Esophagus mucosa (tissue), 1 donor: ENCODE measurements at regions not wholly inside any gene's neighbourhood (a gene's known extent, or its start where the extent isn't known, plus 50 kb on each side); places are given as distances from the start of the nearest gene placed in this dataset.
"Not testable (repeated sequence)": the region's sequence is repeated elsewhere in the genome, so short reads cannot be mapped to it uniquely, and the experiment has no call there.

Experiments
- ATAC-seq: fragments of 200-7000 bp; cut with Tn5 transposase; one replicate; pipeline ENCODE4 v1.9.1; 2020
- donor health status: DM: yes; HTN: yes; CAD: no.

DNA sequence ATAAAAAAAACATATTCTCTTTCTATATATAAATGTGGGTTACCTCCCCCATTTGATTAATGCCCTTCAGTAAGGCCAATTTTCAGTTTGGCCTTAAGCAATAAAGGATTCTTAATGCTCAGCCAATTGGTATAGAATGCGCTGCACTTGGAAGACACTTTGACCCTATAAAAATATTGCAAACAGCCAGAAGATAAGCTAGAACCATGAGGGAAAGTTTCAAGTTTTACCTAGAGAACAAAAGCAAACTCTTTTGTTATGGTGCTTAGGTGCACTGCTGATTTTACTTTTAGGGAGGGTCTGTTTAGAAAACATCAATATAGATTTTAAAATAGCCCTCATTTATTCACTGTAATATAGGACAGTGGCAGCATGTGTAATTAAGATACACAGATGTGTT lies 251.6 kb upstream of the SLC16A7 start:
- ATAC-seq: no peak

DNA sequence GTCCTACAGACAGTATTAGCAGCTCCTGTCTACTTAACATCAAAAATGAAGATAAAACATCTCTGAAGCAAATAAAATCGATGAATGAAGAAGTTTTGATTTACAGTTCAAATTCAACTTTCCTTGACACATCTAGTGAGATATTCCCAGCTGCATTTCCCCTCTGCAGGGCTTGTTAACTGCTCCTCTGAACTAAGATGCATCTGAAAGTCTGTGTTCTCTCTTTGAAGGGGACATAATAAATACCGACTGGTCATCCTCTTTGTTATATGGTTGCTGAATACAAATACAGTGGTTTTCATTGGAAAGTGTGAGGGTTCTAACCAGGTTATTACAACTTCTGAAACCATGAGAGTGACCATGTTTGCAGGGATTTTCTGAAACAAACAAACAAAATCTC lies 266.4 kb upstream of the SLC16A7 start:
- ATAC-seq: no peak

DNA sequence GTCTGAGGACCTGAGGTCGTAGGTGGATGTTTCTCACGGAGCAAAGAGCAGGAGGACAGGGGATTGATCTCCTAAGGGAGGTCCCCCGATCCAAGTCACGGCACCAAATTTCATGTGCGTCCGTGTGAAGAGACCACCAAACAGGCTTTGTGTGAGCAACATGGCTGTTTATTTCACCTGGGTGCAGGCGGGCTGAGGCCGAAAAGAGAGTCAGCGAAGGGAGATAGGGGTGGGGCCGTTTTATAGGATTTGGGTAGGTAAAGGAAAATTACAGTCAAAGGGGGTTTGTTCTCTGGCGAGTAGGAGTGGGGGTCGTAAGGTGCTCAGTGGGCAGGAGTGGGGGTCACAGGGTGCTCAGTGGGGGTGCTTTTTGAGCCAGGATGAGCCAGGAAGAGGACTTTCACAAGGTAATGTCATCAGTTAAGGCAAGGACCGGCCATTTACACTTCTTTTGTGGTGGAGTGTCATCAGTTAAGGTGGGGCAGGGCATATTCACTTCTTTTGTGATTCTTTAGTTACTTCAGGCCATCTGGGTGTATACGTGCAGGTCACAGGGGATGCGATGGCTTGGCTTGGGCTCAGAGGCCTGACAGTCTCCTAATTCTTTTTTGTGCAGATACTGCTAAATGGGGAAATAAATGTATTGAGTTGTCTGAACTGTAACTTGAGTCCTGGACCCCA lies 267.3 kb upstream of the SLC16A7 start:
- not testable (repeated sequence) for ATAC-seq

DNA sequence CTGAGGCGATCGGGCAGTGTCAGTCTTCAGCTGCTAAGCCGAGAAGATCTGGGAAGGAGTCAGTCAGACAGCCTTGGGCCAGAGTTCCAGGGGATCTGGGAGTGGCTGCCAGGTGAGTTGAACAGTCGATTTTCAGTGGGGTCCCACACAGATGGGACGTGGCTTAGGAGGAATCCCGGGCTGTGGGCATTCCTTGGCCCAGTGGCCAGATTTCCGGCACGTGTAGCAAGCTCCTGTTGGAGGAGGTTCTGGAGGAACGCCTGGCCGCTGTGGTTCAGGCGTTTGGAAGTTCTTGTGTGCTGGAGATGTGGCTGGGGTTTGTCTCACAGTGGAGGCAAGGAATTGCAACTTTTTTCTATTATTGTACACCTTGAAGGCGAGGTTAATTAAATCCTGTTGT lies 269.4 kb upstream of the SLC16A7 start:
- not testable (repeated sequence) for ATAC-seq

DNA sequence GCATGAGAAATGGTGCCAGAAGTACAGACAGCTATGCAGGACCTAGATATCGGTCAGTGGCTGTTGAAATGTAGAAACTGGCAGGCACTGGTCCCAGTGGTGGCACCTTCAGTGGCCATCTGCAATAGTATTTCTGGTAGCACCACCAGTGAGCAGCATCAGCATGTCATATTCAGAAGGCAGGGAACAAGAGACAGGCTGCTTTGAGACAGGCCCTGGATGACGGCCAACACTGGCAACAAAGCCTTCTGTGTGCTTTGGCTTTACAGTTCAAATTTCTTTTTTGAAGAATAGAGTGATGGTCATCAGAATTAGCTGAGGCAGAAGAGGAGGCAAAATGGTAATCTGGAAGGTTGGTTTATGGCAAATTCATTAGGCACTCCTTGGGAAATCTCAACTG lies 273.4 kb upstream of the SLC16A7 start:
- ATAC-seq: no peak

DNA sequence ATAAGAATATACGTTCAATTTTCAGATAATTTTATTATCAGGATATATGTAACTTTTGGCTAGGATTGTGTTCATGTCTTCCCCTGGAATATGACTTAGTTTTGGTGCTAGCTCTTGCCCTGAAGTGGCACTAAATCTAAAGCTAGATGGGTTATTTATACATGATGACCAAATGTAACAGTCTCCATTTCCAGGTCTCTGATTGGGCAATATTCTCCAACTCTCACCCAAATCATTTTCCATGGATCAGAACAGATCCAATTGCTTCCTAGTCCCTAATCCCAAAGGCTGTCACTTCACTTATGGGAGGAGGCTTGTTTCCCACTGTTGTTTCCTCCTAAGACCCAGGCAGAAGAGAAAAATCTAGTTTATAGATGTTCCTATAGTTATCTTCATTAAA lies 274.6 kb upstream of the SLC16A7 start:
- ATAC-seq: no peak

DNA sequence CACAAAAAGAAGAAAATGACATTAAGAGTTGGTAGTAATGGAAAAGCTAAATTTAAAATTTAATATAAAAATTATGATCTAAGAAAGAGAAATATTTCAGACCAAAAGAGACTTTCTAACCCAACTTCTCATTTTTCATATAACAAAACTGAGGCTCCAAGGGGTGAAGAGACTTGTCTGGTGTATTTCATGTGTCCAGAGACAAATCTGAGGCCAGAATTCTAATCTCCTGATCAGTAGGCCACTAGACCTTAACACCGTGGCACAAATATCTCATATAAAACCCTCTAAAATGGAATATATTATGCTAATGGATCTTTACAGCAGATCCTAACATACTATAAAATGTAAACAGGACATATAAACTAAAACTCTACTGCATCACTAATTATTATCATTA lies 275.7 kb upstream of the SLC16A7 start:
- no peak for ATAC-seq

DNA sequence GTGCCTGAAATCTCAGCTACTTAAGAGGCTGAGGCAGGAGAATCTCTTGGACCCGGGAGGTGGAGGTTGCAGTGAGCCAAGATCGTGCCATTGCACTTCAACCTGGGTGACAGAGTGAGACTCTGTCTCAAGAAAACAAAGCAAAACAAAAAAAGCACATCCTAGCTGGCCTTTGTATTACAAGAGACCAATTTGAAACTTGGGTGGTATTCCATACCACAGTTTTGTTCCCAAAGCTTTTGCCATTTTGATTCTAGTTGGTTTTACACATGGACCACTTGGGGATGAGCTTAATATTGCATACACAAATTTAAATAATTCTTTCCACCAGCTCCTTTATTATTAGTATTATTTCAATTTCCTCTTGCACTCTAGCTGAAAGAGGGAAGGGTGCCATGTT lies 276.9 kb upstream of the SLC16A7 start:
- ATAC-seq: no peak

DNA sequence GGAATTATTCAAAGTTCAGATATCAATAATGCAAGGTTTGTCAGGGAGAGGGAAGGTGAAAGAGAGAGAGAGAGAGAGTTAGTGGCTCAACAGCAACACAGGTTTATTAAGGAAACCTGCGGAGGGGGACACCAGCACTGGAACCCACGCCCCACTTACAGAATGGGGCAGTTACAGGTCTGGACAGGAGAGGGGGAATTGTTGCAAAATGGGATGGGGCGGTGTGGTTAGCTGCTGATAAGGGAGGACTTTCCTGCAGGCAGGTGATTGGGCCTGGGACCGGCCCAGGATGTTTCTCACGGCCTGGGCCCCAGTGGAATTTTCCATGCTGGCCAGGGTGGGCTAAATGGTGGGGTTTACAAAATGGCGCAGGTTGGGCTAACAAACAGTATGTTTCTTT lies 278.2 kb upstream of the SLC16A7 start:
- no peak for ATAC-seq

DNA sequence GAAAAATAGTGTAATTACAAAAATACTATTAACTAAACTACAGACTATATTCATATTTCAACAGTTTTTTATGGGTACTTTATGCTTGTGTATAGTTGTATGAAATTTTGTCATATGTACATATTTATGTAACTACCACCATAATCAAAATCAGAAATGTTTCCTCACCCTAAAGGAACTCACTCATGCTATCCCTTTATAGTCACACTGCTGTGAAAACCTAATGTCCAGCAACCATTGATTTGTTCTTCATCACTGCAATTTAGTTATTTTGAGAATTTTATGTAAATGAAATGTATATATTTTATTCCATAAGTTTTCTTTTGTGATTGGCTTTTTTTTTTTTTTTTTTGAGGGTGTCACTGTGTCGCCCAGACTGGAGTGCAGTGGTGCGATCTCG lies 278.9 kb upstream of the SLC16A7 start:
- no peak for ATAC-seq

DNA sequence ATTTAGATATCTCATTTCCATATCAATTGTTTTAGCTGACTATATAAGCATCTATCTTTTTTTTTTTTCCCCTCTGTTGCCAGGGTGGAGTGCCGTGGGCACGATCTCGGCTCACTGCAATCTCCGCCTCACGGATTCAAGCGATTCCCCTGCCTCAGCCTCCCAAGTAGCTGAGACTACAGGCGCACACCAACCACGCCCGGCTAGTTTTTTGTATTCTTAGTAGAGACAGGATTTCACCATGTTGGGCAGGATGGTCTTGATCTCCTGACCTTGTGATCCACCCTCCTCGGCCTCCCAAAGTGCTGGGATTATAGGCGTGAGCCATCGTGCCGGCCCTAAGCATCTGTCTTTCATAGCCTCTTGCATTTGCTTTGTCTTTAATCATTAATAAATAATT lies 279.5 kb upstream of the SLC16A7 start:
- not testable (repeated sequence) for ATAC-seq

DNA sequence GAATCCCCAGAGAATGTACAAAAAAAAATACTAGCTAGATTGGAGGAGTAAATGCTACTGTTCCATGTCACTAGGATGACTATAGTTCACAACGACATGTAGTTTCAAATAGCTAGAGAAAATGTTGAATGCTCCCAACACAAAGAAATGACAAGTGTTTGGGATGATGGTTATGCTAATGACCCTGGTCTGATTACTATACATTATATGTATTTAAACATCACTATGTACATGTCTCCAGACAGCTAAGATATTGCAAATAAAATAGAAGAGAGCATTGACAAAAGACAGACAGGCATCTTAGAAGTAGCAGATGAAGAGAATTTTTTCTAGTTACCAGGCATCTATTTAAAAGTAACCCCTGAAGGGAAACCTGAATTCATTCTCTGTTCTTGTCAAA lies 281.6 kb upstream of the SLC16A7 start:
- ATAC-seq: no peak

DNA sequence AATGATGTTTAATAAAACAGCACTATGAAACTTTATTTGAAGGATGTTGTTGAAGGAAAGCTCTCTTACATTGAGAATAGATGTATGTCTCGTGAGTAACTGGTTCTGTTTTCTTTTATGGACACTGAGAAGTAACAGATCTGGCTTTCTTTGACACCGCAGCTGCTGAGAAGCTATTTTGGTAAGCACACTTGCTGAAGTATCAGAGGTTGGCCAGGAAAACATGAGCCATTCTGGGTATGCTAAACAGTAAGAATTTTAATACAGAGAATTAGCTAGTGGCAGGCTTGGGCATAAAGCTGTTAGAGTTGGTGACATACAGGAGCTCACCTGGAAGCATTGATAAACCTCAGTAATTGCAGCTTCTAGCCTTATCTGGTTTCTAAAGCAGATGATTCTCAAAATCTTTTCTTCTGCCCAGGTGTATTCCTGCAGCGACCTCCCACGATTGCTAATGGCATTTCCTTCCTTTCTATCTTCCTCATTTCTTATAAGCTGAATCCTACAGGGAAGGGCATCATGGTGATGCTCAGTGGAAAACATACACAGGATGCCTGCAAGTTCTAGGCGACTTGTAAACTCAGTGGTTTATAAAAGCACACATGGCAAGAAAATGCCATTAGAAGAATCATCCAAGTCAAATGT lies 291.6 kb upstream of the SLC16A7 start:
- no peak for ATAC-seq

DNA sequence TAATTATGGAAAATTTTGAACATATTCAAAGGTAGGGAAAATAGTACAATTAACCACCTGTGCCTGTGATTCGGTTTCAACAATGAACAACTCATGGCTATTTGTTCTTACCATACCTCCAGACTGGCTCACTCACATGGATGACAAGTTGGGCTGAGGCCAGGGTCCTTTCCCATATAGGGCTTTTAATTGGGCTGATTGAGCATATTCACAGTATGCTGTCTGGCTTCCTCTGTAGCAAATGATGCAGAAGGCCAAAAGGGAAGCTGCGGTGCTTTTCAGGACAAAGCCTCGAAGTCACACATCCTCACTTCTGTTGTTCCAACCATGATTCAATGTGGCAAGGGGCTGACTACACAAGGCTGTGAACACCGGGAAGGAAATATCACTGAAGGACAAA lies 297.5 kb upstream of the SLC16A7 start:
- ATAC-seq: no peak

DNA sequence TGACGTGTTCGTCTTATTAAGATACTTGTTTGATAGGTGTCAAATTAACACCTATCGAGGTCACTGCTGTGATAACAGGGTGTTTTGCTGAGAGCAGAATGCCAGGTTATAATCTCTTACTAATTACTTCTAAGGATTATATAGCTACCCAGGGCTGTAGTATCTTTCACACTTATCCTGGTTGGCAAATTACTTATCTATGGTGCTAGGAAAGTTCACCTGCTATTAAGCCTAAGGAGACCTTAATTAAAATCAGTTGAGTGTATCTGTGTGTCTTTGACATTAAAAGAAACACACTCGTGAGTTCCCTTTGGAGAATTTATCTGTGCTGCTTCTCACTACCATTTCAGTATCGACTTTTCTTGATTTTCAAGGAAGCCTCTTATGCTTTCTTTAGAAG lies 301.6 kb upstream of the SLC16A7 start:
- ATAC-seq: no peak

DNA sequence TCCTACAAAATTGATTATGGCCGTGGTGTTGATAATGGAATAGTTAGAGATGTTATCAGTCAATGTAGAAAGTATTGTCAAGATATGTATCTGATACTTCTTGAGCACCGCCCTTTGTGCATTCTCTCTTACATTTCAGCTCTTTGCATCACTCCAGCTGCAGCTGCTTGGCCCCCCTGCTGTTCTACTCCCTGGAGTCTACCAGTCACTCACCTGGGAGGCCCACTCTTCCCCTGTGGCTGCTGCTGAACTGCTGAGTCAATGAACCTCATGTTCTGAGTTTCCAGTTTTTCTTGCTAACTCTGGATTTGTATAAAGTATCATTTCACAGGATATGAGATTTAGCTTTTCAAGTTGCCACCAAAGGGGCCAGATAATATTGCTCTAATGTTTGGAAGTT lies 312.8 kb upstream of the SLC16A7 start:
- ATAC-seq: no peak

DNA sequence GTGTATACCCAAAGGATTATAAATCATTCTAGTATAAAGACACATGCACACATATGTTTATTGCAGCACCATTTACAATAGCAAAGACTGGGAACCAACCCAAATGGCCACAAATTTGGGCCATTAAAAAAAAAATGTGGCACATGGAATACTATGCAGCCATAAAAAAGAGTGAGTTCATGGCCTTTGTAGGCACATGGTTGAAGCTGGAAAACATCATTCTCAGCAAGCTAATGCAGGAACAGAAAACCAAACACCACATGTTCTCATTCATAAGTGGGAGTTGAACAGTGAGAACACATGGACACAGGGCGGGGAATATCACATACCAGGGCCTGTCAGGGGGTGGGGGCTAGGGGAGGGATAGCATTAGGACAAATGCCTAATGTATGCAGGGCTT lies 322.3 kb upstream of the SLC16A7 start:
- not testable (repeated sequence) for ATAC-seq

DNA sequence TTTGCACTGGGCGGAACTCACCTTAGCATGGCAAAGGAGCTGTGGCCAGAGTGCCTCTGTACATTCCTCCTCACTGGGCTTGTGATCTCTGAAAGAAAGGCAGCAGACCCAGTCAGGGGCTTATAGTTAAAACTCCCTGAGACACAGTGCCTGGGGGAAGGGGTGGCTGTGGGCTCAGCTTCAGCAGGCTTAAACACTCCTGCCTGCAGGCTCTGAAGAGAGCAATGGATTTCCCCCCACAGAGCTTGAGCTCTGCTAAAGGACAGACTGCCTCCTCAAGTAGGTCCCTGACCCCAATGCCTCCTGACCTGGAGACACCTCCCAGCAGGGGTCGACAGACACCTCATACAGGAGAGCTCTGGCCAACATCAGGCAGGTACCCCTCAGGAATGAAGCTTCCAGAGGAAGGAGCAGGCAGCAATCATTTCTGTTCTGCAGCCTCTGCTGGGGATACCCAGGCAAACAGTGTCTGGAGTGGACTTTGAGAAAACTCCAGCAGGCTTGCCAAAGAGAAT lies 327.5 kb upstream of the SLC16A7 start:
- ATAC-seq: no peak

DNA sequence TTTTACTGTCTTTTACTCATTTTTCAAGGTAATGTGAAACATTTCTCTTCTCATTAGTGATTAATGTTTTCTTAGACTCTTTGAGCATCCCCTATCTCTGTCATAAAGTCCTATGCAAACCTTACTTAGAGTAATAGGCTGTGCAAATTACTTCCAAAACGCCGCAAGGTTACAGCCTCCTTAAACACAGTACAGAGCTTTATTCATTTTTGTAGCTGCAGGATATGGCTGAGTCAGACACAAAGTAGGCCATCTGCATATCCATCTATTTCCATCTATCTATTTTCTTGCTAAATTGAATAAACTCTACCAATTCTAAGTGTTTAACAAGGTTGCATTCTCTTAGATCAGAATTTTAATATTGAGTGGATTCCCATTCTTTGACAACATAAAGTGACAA lies 335.6 kb upstream of the SLC16A7 start:
- ATAC-seq: no peak

DNA sequence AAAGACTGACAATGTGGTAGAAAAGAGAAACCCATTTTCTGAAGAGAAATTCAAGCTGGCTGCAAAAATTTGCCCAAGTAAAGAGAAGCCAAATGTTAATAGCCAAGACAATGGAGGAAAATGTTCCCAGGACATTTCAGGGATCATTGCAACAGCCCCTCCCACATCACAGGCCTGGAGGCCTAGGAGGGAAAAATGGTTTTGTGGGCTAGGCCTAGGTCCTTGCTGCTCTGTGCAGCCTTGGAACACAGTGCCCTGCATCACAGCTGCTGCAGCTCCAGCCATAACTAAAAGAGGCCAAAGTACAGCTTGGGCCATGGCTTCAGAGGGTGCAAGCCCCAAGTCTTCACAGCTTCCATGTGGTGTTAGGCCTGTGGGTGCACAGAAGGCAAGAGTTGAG lies 332.4 kb upstream of the LRIG3 start:
- no peak for ATAC-seq

DNA sequence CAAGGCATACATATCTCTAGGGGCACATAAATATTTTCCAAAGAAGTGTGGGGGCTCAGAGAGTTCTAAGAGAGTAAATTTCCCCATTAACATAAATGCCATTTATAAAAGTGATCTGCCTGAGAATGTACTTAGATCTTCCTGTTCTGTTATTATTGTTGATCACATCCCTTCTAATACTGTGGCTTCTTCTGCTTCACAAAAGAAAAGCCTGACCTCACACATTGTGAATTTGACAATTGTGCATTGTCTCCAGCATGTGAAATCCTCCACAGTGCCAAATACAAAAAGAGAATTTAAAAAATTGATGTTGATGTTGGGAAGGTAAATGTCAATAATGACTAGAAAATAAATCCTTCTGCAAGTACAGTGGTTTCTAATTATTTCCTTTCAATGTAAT lies 330.5 kb upstream of the LRIG3 start:
- ATAC-seq: no peak

DNA sequence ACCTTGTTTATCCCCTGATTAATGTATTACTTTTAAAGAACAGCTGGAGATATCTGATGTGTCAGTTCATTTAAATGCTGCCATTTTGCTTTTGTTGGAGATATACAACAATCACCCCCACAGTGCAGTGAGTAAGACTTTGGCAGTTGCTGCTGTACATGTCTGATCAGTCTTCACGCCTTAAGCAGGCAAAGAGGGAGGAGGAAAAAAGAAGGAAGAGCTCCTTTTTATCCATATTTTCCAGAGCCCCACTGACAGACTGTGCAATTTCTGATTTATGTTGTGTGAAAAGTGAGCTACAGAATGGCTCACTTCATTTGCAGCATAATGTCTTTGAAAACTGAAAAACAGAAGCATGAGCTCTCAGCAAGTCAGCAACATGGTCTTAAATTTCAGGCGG lies 319.7 kb upstream of the LRIG3 start:
- no peak for ATAC-seq

DNA sequence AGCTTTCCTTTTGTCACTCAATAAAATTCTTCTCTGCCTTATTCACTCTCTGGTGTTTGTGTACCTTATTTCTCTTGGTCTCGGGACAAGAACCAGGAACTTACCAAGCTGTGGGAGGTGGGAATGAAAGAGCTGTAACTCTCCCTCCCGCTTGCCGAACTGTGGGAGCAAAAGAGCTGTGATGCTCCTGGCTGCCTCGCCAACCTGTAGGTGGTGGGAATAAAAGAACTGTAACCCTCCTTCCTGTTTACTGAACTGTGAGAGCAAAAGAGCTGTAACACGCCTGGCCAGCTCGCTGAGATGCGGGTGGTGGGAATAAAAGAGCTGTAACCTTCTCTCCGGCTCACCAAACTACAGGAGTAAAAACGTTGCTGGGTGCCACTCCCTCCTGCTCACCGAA lies 314.1 kb upstream of the LRIG3 start:
- no peak for ATAC-seq

DNA sequence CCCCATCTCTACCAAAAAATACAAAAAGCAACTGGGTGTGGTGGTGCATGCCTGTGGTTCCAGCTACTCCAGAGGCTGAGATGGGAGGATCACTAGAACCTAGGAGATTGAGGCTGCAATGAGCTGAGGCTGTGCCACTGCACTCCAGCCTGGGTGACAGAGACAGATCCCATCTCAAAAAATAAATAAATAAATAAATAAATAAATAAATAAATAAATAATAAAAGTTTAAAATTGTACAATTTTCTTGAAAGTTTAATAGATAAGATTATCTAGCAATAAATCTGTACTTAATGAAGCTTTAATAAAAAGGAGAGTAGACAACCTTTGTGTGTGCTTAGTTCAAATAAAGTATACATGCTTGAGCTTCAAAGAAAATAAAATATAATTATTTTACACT lies 310.0 kb upstream of the LRIG3 start:
- no peak for ATAC-seq

DNA sequence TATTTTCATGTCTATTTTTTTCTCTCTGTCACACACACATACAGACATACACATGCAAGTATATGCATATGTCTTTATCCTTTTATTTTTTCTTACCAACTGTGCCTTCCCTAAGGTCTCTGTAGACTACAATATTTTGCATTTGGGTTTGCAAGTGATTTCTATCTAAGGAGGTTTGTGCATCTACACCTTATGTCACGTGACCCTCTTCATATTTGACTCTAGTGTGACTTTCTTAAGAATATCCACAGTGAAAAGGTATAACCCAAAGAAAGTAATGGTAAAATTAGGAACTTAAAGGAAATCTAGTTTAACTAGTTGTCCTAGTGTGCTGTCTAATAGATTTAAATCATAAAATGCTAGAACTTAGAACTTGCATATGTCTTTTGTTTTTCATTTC lies 298.8 kb upstream of the LRIG3 start:
- ATAC-seq: no peak
